GM18508 (cell line): ENCODE measurements at regions not wholly inside any gene's neighbourhood (a gene's known extent, or its start where the extent isn't known, plus 50 kb on each side); places are given as distances from the start of the nearest gene placed in this dataset.

Experiments used
- ATAC-seq: cut with Tn5 transposase; IDR thresholded peaks from one replicate; pipeline ENCODE4 v1.9.1; 2021; ENCODE audit warnings: moderate number of reproducible peaks; ENCODE audit not compliant: insufficient read depth, unreplicated experiment

DNA sequence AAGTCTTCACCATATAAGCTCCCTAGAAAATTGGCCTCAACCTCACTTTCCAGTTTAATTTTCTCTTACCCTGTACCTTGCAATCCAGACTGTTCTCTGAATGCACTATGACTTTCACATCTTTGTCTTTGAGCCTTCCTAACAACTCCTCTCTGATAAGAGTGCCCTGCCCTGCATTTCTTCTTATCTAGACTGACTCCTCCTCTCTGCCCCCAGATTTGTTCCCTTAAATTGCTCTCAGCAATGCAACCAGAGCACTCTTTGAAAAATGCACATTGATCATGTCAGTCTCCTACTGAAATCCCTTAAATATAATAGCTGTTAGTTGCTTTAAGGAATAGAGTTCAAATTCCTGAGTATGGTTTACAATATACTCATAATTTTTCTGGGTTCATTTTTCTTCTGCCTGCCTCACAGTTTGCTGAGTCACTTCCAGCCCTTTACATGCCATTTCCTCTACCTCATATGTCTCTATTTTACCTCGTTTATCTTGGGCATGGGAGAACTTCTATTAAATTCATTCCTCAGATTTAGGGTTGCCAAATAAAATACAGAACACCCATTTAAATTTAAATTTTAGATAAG is 582.7 kb upstream of the AADAT start:
- ATAC-seq, result no peak

DNA sequence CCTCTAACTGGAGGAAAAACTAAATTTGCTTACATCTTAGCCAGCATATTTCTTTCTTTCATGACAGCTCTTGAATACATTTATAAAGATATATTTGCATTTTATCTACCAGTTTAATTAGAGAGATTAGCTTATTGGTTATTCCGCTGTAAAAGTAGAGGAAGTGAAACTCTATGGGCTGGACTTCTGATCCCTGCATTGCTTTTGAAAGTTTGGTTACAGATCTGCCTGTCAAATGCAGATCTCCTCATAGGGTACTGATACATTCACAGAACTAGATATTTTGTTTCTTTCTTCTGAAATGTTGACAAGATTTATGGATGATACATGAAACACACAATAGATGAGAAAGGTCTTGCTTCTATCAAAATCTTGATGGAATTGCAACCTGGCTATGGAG is 581.4 kb upstream of the AADAT start:
- ATAC-seq, result no peak

DNA sequence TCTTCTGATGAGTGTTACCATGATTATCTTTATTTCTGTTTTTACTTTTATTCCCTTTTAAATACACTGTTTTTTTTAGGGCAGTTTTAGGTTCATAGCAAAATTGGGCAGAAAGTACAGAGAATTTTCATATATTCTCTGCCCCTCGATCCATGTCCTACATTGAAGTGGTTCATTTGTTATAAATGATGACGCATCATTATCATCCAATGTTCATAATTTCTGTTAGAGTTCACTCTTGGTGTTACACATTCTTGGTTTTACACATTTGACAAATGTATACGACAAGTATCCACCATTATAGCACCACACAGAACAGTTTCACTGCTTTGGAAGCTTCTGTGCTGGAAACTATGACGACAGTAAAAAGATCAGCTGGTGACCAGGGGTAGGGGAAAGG is 578.1 kb upstream of the AADAT start:
- ATAC-seq, result no peak

DNA sequence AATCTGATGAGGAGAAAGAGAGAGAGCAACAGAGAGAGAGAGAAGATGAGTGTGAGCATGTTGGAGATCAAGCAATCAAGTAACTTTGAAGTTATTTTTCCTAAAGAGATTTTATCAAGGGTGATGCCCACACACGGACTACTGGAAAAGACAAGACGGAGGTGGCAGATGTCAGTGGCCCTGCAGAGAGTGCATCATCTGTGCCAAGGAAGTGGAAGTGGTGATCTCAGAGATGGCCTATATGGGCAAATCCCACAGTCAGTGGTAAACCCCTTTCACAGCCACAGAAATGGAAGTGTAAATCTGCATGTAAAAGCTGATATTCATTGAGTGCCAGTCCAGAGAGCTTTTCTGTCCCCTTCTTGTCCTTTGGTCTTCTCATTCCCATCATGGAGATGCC is 577.2 kb upstream of the AADAT start:
- no peak for ATAC-seq

DNA sequence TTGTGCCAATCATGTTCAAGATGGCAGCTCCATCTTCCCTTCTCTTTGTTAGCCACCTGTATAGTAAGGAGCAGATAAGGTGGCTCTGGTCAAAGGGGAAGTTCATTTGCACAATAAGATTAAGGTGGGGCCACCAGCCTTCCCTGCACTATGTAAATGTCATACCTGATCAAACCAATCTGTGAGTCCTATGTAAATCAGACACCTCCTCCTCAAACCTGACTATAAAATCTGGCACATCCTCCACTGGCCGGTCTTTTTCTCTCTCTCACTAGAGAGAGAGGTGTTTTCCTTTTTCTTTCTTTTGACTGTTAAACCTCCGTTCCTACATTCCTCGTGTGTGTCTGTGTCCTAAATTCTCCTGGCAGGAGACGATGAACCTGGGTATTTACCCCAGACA is 572.5 kb upstream of the AADAT start:
- ATAC-seq, result no peak

DNA sequence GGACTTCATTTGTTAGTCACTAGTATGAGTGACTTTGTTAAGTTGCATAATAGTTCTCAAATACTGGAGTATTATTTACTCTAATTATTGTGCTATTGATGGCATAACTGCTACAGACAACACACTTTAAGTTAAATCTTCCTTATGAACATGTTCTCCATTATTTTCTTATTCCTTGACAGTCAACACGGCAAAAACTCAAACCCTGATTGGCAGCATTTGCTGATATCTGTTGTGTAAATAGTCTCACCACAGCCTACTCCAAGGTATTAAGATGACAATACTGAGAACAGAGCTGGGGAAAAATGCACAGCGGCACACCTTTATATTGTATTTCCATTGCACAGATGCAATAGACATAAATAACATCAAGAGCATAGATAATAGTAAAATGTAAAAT is 568.0 kb upstream of the AADAT start:
- no peak for ATAC-seq

DNA sequence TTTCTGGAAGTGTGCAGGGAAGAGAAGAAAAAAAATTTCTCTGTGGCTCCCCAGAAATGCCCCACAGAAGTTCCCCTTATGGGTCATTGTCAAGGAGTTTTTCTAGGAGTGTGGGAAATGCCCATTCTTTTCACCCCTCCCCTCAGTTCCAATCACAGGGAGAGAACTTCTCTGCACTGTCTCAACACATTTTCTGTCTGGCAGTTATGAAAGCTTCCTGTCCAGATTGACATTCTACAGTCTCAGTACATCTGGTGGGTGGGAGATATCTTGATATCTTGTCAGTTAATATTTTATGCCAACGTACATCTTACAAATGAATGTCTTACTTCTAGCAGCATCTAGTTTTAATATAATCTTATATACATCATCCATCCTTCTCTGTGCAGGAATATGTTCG is 566.8 kb upstream of the AADAT start:
- no peak for ATAC-seq

DNA sequence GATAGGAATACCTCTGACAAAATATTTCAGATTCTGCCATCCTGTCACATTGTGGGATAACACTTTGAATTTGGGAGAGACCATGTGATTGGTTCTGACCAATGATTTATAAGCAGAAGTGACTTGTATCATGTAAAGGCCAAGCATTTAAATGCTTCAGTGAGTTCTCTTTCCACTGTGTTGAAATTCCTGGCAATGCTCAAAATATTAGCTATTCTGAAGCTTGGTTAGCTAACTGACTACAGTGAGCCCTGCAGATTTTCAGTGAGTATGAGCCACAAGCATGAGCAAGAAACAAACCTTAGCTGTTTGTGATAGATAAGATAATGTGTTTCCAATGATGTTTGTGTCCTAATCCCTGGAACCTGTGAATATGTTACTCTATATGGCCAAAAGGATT is 562.8 kb upstream of the AADAT start:
- ATAC-seq, result no peak

DNA sequence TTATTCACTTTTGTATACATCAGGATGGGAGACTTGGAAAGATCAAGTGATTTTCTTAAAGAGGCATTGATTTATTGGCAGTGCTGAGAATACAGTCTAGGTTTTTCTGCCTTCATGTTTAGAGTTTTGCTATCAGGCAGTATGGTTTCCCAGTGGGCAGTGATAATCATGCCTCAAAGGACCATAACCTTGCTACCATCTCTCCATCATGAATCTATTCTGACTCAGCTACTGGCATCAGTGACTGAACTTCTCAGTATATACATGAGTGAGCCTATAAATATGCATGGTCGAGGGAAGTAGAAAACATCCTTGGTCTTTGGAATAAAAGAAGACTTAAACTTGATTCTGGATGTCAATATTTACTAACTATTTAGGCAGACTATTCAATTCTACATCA is 562.0 kb upstream of the AADAT start:
- ATAC-seq, result no peak

DNA sequence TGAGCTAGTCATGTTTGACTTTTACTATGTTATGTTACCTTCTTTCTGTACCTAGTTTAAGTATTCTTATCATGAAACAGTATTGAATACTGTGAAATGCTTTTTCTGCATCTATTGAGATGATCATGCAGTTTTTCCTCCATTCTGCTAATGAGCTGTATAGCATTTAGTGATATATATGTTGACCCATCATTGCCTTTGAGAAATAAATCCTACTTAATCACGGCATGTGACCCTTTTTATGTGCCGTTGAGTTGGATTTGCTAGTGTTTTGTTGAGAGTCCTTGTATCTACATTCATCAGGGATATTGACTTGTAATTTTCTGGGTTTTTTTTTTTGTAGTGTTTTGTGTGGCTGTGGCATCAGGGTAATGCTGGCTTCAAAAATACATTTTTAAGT is 537.7 kb upstream of the AADAT start:
- no peak for ATAC-seq

DNA sequence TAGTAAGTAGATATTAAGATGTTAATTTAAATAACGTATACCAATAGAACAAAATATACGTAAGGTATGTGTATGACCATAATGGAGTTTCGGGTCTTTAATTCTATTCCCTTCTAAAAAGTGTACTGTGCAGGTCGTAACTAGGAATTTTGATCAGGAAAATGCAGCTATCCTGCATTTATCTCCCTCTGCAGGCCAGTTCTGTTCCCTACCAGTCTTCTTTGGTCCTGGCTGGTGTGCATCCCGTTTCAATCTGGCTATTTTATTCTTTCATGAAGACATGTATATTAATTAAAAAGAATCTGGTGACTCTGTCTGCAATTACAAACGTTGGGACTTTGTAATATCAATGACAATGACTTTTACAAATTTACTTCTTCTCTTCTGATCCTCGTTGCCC is 534.1 kb upstream of the AADAT start:
- ATAC-seq, result no peak

DNA sequence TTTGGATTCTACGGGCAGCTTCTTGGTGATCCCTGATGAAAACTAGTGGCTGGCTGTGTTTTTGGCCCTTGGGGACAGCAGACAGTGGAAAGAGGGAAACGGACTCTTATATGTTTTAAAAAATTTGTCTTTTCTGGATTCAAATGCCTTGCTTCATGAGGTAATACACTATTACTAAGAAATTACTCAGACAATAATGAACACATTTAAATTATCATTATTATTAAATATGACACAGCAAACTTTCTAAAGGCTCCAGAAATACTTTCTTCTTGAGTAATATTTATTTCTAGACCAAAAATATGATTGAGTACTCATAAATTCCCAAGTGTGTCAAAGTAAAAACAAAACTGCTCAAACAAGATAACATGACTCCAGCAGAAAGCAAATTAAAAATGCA is 520.7 kb upstream of the AADAT start:
- no peak for ATAC-seq

DNA sequence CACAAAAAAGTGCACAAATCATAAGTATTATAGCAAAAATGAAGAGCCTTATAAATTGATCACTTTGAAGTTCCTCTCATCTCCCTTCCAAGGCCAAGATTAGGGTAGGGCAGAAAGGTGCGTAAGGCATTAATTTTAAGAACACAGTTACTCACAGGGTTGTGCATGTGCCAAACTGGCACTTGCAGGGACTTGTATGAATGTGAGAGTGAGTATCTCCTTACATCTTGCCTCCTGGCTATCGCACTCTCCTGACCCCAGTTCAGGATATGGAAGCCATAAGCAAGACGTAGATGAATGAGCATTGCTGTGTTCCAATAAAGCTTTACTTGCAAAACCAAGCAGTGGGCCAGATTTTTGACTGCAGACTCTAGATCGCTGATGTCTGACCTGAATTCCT is 510.1 kb upstream of the AADAT start:
- no peak for ATAC-seq

DNA sequence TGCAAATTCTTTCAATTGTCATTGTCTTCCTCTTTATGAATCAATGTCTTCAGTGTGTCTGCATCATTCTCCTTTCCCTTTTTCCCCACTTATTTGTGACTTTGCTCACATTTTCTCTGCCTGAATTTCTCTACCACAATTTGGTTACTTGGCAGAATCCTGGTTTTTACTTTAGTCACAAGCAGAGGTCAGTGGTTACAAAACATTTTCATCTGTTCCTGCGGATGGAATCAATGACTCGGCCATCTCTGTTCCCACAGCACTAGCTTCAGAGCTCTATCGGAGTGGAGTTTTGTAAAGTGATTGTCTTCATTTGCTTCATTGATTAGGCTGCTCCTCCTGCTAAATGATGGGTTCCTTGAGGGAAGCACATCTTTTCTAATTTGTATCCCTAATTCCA is 501.3 kb upstream of the AADAT start:
- no peak for ATAC-seq

DNA sequence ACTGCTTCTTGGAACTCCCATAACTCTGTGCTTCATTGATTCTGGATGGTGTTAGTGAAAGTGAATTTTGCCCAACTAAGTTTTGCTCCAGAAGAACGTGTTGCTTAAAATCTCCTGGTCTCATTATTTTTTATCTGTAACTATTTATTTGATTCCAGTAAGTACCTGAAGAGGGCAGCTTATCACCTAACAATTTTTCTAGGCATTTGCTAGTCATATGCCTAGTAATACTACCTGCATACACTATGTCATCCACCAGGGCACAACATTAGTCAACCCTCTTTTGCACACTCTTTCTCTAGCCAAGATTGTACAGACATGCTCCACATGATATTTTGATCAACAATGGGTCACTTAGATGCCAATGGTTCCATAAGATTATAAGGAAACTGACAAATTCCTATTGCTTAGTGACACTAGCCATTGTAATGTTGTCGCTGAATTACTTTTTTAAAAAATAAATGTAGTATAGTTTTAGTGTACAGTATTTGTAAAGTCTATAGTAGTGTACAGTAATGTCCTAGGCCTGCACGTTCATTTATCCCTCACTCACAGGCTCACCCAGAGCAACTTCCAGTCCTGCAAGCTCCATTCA is 499.9 kb upstream of the AADAT start:
- ATAC-seq, result peak; percentile 96

DNA sequence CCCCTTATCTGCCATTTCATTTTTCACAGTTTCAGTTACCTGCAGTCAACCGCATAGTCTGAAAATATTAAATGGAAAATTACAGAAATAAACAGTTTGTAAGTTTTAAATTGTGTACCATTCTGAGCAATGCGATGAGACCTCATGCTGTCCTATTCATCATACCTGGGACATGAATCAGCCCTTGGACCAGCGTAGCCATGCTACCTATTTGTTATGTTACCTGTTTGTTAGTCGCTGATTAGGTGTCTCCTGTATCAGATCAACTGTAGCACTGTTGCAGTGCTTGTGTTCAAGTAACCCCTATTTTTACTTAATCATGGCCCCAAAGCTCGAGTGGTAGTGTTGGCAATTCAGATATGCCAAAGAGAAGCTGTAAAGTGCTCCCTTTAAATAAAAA is 492.2 kb upstream of the AADAT start:
- no peak for ATAC-seq

DNA sequence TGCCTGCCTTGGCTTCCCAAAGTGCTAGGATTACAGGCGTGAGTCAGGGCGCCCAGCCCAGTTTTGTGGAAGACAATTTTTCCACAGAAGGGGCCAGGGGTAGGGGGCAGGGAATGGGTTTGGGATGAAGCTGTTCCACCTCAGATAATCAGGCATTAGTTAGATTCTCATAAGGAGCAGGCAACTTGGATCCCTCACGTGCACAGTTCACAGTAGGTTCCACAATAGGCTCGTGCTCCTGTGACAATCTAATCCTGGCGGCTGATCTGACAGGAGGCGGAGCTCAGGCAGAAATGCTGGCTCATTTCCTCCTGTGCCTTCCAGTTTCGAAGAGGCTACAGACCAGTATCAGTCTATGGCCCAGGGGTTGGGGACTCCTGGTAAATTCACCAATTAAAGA is 491.6 kb upstream of the AADAT start:
- no peak for ATAC-seq

DNA sequence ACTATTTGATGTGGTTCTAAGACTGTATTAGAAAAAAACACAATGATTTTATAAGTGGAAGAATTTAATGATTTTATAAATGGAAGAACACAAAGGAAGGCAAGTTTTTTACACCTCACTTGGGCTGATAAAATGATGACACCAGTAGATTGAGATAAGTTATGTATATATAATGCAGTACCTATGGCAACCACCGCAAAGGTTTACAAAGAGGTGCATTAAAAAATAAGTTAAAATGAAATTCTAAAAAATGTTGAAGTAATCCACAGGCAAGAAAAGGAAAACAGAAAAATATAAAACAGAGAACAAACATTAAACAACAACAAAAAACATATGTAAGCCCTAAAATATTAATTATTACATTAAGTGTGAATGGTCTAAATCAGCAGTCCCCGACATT is 490.9 kb upstream of the AADAT start:
- no peak for ATAC-seq

DNA sequence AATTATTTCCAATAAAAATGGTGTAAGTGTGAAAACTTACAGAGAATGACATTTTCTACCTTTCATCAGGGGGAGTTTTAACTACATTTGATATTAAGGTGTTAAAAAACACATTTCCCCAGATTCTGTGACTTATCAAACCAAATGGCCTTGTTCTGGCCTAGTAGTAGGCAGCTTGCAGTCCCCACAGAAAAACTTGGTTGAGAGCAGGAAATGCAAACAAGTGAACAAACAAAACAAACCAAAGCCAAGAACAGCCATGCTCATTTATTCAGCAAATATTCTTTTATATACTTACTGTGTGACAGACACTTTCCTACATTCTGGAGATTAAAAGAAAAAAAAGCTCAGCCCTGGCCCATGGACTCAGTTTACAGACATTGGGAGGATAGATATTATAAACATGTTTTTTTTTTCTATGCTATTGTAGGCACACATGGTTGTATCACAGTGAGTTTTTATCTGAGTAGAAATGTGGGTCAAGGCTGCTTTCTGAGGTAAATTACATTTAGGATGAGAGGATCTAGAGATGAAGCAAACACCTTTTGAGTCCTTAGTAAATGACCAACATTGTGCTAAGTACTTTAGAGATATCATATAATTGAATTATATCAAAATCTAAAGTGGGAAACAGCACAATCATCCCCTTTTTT is 449.2 kb upstream of the AADAT start:
- ATAC-seq, result no peak

DNA sequence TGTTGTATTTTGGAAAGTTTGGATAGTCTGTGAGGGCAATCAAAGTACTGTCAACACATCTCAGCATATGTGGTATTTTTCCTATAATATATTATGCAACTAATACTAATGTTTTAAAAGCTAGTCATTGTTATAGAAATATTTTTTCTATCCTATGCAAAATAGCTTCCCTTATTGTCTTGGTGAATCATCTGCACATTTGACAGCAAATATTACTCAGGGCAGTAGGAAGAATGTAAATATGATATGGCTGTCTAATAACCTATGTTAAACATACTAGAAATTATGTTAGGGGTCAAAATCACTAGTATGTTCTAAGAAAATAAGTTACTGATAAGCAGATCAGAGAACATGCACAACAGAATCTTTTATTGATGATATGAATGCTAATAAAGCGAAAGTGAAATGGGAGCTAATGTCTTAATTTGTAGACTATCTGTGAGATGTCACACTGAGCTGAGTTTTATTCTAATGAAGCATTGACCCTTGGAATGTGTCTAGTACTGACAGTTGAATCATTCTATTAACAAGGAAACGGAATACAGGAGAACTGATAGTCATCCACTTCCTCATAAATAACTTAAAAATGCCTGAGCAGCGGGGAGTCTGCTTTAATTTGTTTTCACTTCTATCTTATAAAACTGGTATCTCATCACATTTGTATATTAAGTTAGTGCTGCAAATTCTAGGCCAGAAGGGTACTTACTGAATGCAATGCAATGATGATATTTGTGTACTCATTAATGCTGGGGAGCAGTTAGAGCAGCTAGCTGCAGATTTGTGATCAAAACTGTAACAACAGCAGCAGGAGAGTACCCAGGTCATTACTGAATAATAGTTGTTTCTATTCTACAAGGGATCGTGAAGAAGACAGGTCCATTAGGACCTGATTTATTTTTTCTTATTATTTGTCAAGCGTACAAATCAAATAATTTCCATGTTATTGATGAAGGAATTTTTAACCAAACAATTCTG is 440.3 kb upstream of the AADAT start:
- ATAC-seq, result no peak

DNA sequence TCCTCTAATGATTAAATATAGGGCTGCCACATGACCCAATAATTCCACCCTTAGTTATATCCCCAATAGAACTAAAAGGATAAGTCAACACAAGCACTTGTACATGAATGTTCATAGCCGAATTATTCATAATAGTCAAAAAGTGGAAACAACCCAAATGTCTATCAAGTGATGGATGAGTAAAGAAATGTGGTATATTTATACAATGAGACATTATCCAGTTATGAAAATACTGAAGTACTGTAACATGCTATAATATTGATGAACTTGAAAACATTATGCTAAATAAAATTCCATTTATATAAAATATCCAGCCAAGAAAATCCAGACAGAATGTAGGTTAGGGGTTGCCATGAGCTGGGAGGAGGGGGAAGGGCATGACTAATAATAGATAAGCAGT is 436.7 kb upstream of the AADAT start:
- no peak for ATAC-seq
